ENCODE measurements at regions not wholly inside any gene's neighbourhood (a gene's known extent, or its start where the extent isn't known, plus 50 kb on each side); places are given as distances from the start of the nearest gene placed in this dataset.

DNA sequence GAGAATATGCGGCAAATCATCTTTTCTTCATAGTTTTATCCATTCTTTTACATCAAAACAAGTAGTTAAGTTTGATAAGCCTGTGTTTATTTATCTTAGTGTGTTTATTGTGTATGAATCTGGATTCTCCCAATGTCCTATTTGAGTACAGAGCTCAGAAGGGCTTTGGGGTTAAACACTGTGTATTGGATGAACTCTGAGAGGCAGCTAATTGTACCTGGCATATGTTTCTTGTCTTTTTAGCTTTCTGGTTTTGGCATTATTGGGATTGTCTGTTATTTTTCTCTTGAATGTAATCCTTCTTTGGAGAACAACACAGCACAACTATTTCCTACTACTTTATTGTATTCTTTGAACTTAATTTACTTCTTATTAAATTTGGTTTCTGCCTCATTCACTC, 906.9 kb downstream of the ADGRL2 start:
- DNase-seq = no peak

DNA sequence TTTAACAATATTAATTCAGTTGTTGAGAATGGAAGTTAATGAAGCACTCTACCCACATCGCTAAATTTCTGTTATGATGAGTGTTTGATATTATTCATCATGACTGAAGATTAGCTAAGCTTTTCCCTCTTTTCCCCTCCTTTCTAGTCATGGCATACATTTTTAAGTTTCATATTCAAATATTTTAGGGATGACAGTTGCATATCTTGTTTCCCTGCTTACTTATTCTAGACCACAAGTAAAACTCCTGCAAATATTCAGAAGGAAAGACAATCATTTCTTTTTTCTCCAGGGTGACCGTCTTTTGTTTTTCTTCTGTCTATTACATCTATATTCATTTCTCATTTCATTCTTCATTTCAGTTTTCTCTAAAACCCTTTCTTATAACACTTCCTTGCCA, 906.0 kb downstream of the ADGRL2 start:
- DNase-seq = no peak

DNA sequence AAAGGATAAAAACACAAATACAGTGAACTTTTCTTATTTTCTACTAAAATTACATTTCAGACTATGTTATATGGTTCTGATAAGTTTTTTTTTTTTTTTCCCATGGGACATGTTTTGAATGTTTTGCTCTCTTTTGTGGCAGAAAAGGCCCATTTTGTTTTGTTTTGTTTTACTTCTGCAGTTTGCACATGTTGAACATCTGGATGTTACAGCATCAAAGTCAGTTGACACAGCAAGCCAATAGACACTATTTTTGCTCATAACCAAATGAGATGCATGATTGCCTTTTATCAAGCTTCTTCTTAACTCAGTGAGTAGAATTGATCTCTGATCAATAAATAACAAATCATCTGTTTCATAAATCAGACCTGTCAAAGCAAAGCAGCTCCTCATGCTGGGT, 904.2 kb downstream of the ADGRL2 start:
- DNase-seq = no peak

DNA sequence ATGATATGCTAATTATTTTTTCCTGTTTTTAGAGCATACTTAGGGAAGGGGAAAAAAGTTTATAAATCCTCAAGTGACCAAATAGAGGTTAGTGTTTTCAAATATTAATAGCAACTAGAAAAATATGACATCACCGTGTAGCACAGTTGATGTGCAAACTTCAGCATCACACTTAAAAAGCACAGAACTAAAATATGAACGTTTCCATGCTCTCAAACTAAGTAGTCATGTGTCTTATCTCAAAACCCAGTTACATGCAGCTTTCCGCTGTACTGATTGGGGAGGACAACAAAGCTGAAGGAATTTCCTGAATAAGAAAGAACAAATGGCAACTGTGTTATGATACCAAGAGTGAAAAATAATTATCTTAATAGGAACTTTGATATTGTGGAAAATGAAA, 903.7 kb downstream of the ADGRL2 start:
- DNase-seq = no peak

DNA sequence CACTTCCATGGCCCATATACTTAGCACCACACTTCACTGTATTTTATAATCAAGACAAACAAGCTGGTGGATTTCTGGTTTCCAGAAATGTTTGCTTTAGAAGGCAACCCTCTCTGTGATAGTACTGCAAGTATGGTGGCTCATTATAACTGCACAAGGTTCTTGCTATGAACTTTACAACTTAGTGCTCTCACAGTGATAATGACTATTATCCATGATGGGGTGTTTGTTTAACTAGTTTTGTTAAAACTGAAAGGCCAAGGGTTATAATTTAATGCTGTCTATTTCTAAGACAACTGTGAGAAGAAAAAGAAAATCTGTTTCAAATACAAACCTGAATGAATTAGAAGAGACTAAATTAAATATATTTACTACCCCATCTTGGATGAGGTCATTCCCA, 903.2 kb downstream of the ADGRL2 start:
- no peak for DNase-seq

DNA sequence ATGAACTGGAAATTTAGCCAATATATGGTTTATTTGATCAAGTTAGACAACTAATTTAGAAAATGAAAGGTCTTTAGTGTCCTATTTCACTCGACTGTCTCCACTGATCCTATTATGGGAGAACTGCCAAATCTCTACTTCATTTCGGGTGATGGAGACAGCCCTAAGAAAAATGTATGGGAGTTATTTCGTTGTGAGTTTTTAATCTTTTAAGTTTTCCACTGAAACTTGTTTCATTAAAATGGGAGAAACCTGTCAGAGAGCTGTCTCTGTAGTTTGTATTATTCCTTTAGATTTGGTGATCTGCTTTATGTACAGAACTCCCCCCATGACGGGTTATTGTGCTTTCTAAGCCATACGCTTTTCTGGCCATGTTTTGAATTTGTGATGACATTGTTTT, 899.7 kb downstream of the ADGRL2 start:
- no peak for DNase-seq

DNA sequence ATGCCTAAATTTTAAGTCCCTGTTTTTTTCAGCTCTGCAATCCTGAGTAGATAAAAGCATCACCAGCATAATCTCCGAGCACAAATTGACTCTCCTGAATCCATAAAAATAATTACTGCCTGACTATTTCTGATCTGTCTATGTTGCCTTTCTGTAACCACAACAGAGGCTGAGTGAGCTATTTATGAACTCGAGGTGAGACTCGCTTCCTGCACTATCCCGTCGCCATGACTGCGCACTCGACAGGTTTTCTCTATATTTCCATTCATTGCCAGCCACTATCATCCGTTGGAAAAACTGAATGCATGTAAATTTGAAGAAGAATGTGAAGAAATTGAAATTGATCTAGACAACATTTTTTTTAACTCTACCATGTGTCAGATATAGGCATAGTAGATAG, 897.2 kb downstream of the ADGRL2 start:
- no peak for DNase-seq

DNA sequence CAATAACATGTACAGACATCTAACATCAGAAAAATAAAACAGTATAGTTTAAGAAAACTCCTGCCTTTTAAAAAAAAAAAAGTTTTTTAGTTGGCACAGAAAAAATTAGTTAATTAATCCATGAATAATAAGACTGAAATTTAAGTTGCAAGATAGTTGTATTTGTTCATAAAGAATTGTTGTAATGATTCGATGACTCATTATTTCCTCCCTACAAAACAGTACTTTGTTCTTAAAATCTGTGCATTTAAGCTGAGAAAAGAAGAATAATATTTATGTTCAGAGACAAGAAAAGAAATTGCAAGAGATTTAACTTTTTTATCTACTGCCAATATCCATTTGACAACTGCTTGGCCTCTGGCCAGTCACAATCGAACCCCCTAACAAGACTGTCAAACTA, 894.7 kb downstream of the ADGRL2 start:
- DNase-seq = no peak

DNA sequence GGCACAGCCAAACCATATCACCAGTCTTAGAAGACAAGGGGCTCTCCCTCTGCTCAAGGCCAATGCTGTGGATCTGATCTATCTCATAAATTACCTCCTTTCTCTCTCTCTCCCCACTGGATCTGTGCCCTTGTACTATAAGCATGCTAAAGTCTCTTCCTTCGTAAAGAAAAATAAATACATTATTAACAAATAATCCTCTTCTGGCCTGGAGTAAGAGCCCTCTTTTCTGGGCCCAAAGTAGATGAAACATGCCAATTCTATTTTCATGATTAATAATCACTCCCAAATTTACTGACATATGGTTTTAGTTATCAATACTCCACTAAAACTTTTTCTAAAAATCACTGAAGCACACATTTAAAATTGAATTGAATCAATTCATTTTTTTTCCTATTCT, 889.7 kb downstream of the ADGRL2 start:
- DNase-seq = no peak

DNA sequence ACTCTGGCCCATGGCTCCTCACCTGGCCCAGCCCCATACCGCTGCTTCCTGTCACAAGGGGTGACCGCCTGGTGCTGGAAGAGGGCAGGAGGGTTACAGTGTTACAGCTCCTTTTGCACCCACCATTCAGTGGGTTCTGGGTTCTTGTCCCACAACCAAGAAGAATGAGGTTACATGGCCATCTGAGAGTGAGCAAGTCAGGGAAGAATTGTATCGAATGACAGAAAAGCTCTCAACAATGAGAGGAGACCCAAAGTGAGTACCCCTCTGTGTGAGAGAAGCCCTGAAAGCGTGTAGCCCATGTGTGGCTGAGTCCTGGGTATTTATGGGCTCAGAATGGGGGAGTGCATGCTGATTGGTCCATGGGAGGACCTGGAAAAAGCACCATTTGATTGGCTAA, 888.5 kb downstream of the ADGRL2 start:
- DNase-seq = no peak

DNA sequence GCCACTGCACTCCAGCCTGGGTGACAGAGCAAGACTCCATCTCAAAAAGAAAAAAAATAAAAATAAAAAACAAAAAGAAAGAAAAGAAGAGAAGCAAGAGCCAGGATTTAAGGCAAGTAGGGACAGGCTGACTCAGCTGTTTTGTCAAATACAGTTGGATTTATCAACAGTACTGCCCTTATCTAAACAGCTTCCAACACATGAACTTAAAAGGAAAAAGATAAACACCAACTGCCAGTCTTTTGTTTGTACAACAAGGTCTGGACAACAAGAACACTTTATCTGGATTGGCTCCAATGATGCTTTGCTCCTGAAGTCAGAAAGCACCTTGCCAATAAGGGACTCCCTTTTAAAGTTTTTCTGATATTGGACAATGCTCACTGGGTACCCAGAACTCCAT, 886.0 kb downstream of the ADGRL2 start:
- no peak for DNase-seq

DNA sequence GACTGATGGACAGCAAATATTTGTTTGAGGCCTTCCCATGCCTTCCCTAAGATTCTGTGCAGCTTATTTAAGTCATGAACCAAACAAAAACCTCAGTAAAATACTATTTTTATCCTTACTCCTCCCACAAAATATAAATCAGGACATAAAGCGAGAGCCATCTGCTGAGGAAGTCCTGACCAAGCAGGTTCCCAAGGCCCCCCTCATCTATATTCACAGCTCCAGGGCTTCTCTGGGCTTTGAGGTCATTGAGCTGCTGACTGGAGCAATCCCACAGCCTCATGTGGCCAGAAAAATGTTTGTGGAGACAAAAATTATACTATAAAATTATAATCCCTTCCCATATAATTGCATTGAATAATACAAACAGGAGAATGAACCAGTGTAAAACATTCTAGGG, 846.2 kb downstream of the ADGRL2 start:
- DNase-seq = no peak

DNA sequence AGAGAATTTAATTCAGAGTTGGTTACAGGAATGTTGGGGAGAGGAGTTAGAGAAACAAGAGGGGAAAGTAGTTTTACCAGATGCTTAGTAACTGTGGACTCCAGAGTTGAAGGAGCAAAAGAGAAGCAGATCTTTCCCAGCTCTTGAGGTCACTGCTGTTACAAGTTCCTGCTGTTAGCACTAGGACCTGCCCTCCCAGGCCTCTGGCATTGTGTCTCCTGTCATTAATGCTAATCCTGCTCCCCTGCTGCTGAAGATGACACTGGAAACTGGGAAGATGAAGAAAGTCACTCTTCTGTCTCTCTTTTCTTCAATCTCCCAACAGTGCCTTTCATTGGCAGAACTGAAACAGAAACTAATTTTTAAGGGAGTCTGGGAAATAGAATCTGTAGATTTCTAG, 845.6 kb downstream of the ADGRL2 start:
- DNase-seq = no peak

DNA sequence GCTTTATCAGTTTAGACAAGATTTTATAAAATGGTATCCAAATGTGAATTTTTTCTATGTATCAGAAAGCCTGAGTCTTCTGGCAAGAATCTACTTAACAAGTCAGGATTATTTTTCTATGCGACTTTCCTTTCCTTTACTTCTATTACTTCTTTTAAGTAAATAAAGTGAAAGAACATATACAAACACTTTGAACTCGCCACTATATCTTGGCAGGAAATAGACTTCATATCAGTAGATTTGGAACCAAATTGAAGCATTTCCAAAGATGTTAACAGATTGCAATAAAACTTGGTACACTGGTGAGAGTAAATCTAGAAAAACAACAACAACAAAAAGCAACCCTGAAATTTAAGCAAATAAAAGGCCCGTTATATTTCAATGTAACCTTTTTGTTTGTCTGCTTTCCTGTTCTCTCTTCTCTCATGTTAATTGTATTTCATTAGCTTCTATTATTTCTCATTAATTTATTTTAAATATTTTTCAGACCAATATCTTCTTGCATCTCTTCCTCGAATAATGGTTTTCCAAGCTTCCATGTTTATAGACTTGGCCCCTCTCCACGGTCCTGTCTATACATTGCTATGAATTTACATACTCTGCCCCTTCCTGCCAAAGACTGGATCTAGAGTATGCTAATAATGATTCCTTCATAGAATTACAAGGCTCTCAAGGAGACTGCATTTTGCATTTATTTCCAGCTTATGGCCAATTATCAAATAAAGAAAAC, 843.6 kb downstream of the ADGRL2 start:
- no peak for DNase-seq

DNA sequence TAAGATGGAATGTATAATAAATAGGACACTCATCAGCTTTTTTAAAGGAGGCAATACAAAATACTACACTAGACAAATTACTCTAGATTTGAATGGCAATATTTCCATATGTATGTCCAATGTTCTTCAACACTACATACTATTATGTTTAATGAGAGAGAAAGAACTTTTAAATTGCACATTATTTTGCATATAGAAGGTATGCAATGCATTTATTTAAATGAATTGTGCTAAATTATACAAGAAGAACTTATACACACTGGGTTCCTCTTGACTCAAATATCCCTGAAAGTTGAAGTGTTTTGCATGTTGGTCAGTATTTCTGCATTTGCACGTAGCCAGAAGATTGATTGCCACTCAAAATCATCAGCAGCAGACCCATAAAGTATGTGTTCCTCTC, 839.6 kb downstream of the ADGRL2 start:
- DNase-seq = no peak

DNA sequence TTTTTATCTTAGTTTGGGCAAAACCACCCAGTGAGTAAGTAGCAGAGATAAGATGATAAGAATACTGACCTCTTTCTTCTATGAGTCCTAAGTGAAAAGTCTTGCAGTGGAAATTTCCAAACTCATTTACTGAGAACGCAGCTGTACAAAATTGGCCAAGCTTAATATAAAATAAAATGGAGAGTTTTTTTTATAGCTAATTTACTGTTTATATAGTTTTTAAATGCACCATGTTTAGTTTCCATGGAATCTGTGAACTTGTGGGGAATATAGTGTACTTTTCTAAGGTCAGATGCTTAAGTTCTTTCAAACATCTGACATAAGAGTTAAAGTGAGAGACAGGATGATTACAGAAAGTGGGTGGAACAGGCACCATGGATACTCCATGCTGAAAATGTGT, 833.5 kb downstream of the ADGRL2 start:
- no peak for DNase-seq

DNA sequence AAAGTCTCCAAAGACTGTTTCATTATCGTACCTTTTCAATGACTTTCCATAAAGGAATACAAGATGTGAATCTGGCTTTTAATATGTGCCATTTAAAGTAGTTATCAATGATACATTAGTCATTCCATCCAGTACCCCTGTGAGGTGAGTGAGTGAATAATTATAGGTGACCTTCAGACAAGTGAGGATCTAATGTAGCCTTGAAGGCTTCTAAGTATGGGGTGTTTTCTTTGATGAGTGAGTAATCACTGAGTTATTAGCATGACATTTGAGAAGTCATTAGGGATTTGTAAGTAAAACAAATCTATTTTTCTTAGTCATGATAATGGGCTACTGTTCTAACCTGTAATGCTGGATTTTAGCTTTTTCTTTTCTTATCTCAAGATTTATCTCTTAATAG, 831.4 kb downstream of the ADGRL2 start:
- DNase-seq = no peak

DNA sequence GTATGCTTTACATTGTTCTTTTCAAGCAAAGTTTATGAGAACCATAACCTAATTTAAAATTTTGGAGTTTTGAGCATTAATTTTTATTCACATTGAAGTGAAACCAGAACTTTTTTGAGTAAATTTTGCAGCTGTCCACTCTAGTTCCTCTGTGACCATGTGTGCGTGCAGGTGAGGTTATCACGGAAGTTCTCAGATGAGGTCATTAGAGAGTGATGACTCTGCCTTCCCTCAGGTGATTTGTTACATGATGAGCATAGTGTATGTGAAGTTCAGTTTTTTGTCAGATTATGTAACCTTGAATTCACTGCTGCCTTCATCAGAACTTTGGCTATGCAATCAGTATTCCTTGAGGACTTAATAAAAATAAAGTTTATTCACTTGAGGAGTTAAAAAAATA, 828.2 kb downstream of the ADGRL2 start:
- DNase-seq = no peak

DNA sequence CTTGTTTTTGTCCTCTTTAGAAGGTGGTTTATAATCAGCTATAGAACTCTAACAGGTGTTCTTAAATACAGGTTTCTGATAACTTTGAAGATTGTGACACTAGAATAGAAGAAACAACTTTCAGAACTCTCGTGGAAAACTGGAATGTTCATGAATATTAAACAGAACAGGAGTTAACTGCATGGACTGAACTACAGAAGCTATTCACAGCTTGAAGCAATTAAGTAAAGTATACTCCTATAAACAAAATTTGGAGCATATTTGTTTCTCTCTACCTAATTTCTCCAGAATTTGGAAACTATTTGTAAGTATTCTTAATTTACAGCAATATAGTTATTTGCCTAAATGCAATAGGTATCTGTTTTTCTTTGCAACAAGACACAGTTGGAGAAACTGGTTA, 824.8 kb downstream of the ADGRL2 start:
- DNase-seq = no peak

DNA sequence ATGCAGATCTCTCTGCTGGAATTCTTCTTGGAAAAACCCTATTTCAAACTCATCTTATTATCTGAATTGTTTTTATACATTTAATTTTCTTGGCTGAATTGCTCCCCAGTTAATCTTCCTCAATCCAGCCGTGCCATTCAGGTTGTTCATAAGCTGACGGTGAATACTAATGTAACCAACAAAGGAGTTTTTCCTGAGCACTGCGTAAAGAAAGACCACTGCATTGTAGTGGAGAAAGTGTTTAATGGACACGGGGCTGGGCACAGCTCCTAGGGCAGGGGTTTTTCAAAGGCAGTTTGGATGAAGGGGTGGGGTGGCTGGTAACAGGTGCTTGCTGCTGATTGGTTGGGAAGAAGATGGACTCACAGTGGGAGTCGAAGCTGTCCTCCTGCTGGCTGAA, 820.3 kb downstream of the ADGRL2 start:
- DNase-seq = no peak

DNA sequence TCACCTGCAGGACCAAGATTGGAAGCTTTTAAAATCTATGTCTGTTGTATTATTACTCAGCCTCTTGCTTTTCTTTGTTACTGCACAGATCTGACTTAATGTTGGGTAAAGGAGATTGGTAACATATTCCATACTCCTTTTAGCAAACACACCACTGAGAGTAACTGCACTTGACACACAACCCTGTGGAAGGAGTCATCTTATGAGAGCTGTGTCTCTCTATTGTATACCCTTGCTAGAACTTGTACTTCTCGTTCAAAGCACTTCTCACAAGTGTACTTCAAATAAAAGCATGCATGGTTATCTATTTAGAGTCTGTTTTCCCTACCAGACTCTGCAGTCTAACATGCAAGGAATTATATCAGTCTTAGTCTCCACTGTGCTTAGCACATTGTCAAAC, 813.4 kb downstream of the ADGRL2 start:
- DNase-seq = no peak

DNA sequence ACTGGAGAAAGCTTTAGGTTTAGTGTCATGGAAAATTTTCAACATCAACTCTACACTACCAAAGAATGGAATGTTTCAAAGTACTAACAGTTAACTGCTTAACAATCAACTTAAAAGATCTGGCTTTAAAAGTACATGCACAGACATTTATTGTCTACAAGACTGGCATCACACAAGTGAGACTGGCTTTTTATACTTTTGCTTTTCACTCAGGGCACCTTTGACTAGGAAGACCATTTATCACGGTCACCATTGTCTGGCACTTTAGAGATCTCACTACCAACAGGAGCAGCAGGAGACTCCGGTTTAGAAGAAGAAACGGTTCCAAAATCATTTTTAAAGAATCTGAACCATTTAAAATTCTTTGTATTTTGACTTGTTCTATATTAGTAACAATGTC, 812.3 kb downstream of the ADGRL2 start:
- DNase-seq = no peak

DNA sequence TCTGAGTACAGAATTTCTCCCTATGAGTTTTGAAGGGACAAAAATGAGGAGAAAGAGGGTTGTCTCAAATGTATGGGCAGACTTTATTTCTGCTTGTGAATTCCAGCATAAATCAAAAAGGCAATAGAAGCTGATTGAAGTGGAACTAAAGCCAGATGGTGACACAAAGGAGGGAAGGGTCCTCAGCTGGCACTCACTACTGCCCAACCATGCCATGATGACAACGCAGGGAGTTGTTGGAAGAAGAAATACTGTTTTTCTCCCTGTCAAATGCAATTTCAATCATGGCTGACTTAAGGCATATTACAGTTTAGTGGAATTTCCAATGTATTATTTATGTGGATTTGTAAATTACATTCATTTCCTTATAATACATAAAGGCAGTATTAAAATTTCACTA, 805.8 kb downstream of the ADGRL2 start:
- no peak for DNase-seq

DNA sequence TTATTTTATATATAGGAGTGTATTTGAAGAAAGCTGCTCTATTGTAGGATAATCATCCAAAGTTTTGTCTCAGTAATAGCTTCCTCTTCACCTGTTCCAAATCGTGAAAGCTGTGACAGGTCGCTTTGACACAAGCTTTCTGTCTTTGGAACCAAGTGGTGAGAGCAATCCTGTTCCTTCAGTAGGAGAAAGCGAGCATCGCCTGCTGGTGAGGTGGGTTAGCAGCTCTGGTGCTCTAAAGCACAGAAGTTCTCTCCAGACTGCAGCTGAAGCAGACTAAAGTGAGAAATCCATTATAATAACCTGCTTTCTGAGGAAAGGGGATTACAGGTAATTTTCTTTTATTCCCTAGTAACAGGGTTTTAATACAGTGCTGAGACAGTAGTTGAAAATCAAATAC, 803.8 kb downstream of the ADGRL2 start:
- no peak for DNase-seq

DNA sequence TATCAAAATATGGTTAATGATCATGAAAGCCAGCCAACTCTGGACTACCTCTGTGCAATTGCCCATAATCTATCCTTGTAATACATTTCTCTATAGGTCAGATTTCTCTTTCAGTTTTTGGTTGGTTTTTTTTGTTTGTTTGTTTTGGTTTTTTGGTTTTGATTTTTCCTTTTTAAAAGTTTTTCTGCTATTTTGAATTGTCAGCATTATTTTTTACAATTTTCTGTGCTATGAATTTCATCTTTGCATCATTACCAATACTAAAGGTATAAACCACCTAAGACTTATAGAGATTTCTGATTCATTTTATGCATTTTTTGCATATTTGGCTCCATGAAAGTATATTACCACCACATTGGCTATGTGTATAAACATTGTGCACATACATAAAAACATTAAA, 799.6 kb downstream of the ADGRL2 start:
- no peak for DNase-seq

DNA sequence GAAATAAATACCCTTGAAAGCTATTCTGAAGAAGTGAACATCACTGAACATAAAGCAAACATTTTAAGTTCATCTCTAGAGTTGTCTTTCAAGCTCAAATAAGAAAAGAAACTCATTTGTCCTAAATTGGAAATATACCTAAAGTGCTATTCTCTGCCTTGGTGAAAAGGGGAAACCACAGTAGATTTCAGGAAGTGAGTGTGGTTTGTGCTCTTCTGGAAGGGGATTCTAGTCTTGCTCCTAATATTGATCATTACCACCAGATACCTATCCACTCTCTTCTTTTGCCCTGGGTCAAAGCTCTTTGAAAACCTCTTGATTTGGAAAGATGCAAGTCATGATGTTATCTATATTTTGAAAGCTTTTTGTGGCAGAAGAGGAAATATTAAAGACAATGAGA, 798.1 kb downstream of the ADGRL2 start:
- DNase-seq = no peak

Data from SW 1271 (cell line).